BLaER1 treated with 17β-estradiol and CSF1 and Interleukin-3, amounts not matched to agents 10 nM and 100 nM (cell line): ENCODE measurements at regions not wholly inside any gene's neighbourhood (a gene's known extent, or its start where the extent isn't known, plus 50 kb on each side); places are given as distances from the start of the nearest gene placed in this dataset.
"Not testable (repeated sequence)": the region's sequence is repeated elsewhere in the genome, so short reads cannot be mapped to it uniquely, and the experiment has no call there.

Experiments
- H3K27ac ChIP-seq, 11 experiments: shearing (Covaris generic); formaldehyde crosslinking; 2 replicates each; pipeline ENCODE4 v1.8.1; 2022
- H3K27me3 ChIP-seq, 11 experiments: shearing (Covaris generic); formaldehyde crosslinking; 2 replicates each; pipeline ENCODE4 v1.8.1; 2022
- H3K36me3 ChIP-seq, 11 experiments: shearing (Covaris generic); formaldehyde crosslinking; 2 replicates each; pipeline ENCODE4 v1.8.1; 2022
- H3K4me1 ChIP-seq, 10 experiments: shearing (Covaris generic); formaldehyde crosslinking; 2 replicates each; pipeline ENCODE4 v1.8.1; 2022
- H3K4me2 ChIP-seq, 11 experiments: shearing (Covaris generic); formaldehyde crosslinking; 2 replicates each; pipeline ENCODE4 v1.8.1; 2022
- H3K4me3 ChIP-seq, 10 experiments: shearing (Covaris generic); formaldehyde crosslinking; 2 replicates each; pipeline ENCODE4 v1.8.1; 2022
- H3K9ac ChIP-seq, 11 experiments: shearing (Covaris generic); formaldehyde crosslinking; 2 replicates each; pipeline ENCODE4 v1.8.1; 2022
- H3K9me3 ChIP-seq, 11 experiments: shearing (Covaris generic); formaldehyde crosslinking; replicated peaks in 1 of 11; 2 replicates each; pipeline ENCODE4 v1.8.1; 2022
- H4K20me1 ChIP-seq, 11 experiments: shearing (Covaris generic); formaldehyde crosslinking; 2 replicates each; pipeline ENCODE4 v1.8.1; 2022
- Cebpa-rat ChIP-seq, 11 experiments: shearing (Covaris generic); IDR thresholded peaks; 2 replicates each; pipeline ENCODE4 v1.8.1; 2022

GRCh38 chr2:64276417-64277095, 132.3 kb upstream of the PELI1 start:
- Histone ChIP-seq H3K27ac (peak overlapping the region; percentile 45 to 97 (median 85); a peak in 21 of 22 replicates), H3K4me1 (peaks cover 26 to 81% (median 68%) of the 10 kb centered on the region in 10 experiments), H3K4me2 (peak overlapping the region; percentile 40 to 92 (median 87); a peak in 20 of 22 replicates), H3K9me3 (peaks cover 0 to under 1% (median 0%) of the 10 kb centered on the region in 11 experiments; a peak in 5 of 22 replicates), H3K27me3 (no peaks in the 10 kb centered on the region), H4K20me1 (no peaks in the 10 kb centered on the region), H3K4me3 (peak overlapping the region in 5 of 10 experiments; percentile 47 to 70 (median 58); a peak in 10 of 20 replicates), H3K9ac (peak overlapping the region in 10 of 11 experiments; percentile 23 to 82 (median 63); a peak in 18 of 22 replicates), H3K36me3 (no peaks in the 10 kb centered on the region)
- TF ChIP-seq Cebpa-rat (IDR thresholded peaks at IDR 0.05) = no peak

GRCh38 chr2:64277101-64277849, 133.1 kb upstream of the PELI1 start:
- H3K4me2 ChIP-seq = peak overlapping the region; percentile 40 to 92 (median 87); a peak in 20 of 22 replicates
- no peak for TF ChIP-seq Cebpa-rat (IDR thresholded peaks at IDR 0.05)

GRCh38 chr2:64280812-64281211, 136.6 kb upstream of the PELI1 start:
- not testable (repeated sequence) for H3K9me3 ChIP-seq, H3K9ac ChIP-seq, H4K20me1 ChIP-seq, H3K27ac ChIP-seq, H3K36me3 ChIP-seq, H3K27me3 ChIP-seq, H3K4me2 ChIP-seq, H3K4me3 ChIP-seq
- H3K4me1 ChIP-seq = peaks cover 29 to 76% (median 54%) of the 10 kb centered on the region in 10 experiments

More at GRCh38 chr2:64277101-64277849, 133.1 kb upstream of the PELI1 start:
- Histone ChIP-seq H4K20me1 (no peaks in the 10 kb centered on the region), H3K9me3 (no peaks in the 10 kb centered on the region), H3K4me3 (peak overlapping the region in 5 of 10 experiments; percentile 37 to 70 (median 54); a peak in 8 of 20 replicates), H3K27me3 (no peaks in the 10 kb centered on the region), H3K4me1 (peaks cover 26 to 76% (median 62%) of the 10 kb centered on the region in 10 experiments), H3K9ac (peak overlapping the region in 10 of 11 experiments; percentile 23 to 82 (median 63); a peak in 18 of 22 replicates), H3K27ac (peak overlapping the region; percentile 45 to 97 (median 85)), H3K36me3 (no peaks in the 10 kb centered on the region)

- Histone ChIP-seq H3K36me3 (no peaks in the 10 kb centered on the region), H3K9ac (no peak overlapping the region), H3K4me1 (peaks cover 22 to 64% (median 33%) of the 10 kb centered on the region in 10 experiments), H3K4me2 (peak overlapping the region; percentile 47 to 86 (median 69)), H3K27ac (peak overlapping the region in 6 of 11 experiments; percentile 26 to 57 (median 42); a peak in 11 of 22 replicates), H3K9me3 (no peaks in the 10 kb centered on the region), H3K27me3 (no peaks in the 10 kb centered on the region), H3K4me3 (no peak overlapping the region), H4K20me1 (0 out of 22 replicates have a peak, but pooled peaks cover 0 to 5% (median 0%) of the 10 kb centered on the region in 11 experiments)
- TF ChIP-seq Cebpa-rat (IDR thresholded peaks at IDR 0.05) = no peak
These were observed 138.9 kb upstream of the PELI1 start for GRCh38 chr2:64283006-64283570.

GRCh38 chr2:64283641-64284361, 139.6 kb upstream of the PELI1 start:
- Histone ChIP-seq H3K4me2 (peak overlapping the region; percentile 47 to 86 (median 69)), H4K20me1 (0 out of 22 replicates have a peak, but pooled peaks cover 0 to 5% (median 0%) of the 10 kb centered on the region in 11 experiments), H3K9me3 (no peaks in the 10 kb centered on the region), H3K27ac (peak overlapping the region in 6 of 11 experiments; percentile 26 to 57 (median 42); a peak in 11 of 22 replicates), H3K4me1 (peaks cover 22 to 60% (median 28%) of the 10 kb centered on the region in 10 experiments), H3K27me3 (no peaks in the 10 kb centered on the region), H3K4me3 (no peak overlapping the region), H3K9ac (no peak overlapping the region), H3K36me3 (no peaks in the 10 kb centered on the region)
- TF ChIP-seq Cebpa-rat (IDR thresholded peaks at IDR 0.05) = no peak

GRCh38 chr2:64284751-64285150, 140.5 kb upstream of the PELI1 start:
- no peaks in the 10 kb centered on the region for H3K9me3 ChIP-seq
- no peak overlapping the region for H3K27ac ChIP-seq
- no peaks in the 10 kb centered on the region for H3K36me3 ChIP-seq
- H4K20me1 ChIP-seq = 0 out of 22 replicates have a peak, but pooled peaks cover 0 to 5% (median 0%) of the 10 kb centered on the region in 11 experiments
- no peak overlapping the region for H3K9ac ChIP-seq
- H3K4me2 ChIP-seq = peak overlapping the region; percentile 17 to 86 (median 67); a peak in 20 of 22 replicates
- no peak overlapping the region for H3K4me3 ChIP-seq
- H3K27me3 ChIP-seq = no peaks in the 10 kb centered on the region
- H3K4me1 ChIP-seq = peaks cover 22 to 54% (median 28%) of the 10 kb centered on the region in 10 experiments
- no peak for TF ChIP-seq Cebpa-rat (IDR thresholded peaks at IDR 0.05)

GRCh38 chr2:64287202-64287740, 143.1 kb upstream of the PELI1 start:
- Histone ChIP-seq H3K27ac (no peak overlapping the region), H3K4me2 (no peak overlapping the region; a peak in 1 of 22 replicates), H3K9me3 (peaks cover 0 to 6% (median 0%) of the 10 kb centered on the region in 11 experiments; a peak in 1 of 22 replicates), H3K9ac (no peak overlapping the region), H3K4me1 (peaks cover 22 to 46% (median 28%) of the 10 kb centered on the region in 10 experiments), H4K20me1 (0 out of 22 replicates have a peak, but pooled peaks cover 0 to 5% (median 0%) of the 10 kb centered on the region in 11 experiments), H3K4me3 (no peak overlapping the region), H3K36me3 (peaks cover 0 to 11% (median 0%) of the 10 kb centered on the region in 11 experiments; a peak in 2 of 22 replicates), H3K27me3 (no peaks in the 10 kb centered on the region)
- TF ChIP-seq Cebpa-rat (IDR thresholded peaks at IDR 0.05) = no peak
